Liver (tissue), 8 donors: ENCODE measurements at regions not wholly inside any gene's neighbourhood (a gene's known extent, or its start where the extent isn't known, plus 50 kb on each side); places are given as distances from the start of the nearest gene placed in this dataset.

Experiments used
- DNase-seq: peaks from one replicate; pipeline ENCODE4 v3.0.0-alpha.2; 2017; ENCODE audit warnings: low spot score
- H3K27ac ChIP-seq, 2 donors: one replicate each; pipeline ENCODE4 v1.7.0; 2013; ENCODE audit warnings: inconsistent platforms in 2 of 2, low read length in 2 of 2, control low read depth in 1 of 2, low read depth in 1 of 2, mild to moderate bottlenecking in 1 of 2
- H3K27me3 ChIP-seq, 4 donors: one replicate each; pipeline versions ENCODE4 v1.6.1 to v1.7.0; 2013; ENCODE audit warnings: low read length in 3 of 4, inconsistent platforms in 1 of 4, mild to moderate bottlenecking in 1 of 4, moderate library complexity in 1 of 4; ENCODE audit not compliant: control insufficient read depth in 4 of 4, insufficient read depth in 4 of 4
- H3K36me3 ChIP-seq, 4 donors: one replicate each; pipeline versions ENCODE4 v1.6.1 to v1.7.0; 2013; ENCODE audit warnings: low read length in 3 of 4, mild to moderate bottlenecking in 3 of 4, low read depth in 1 of 4, moderate library complexity in 1 of 4; ENCODE audit not compliant: control insufficient read depth in 4 of 4, insufficient read depth in 3 of 4
- H3K4me1 ChIP-seq, 4 donors: one replicate each; pipeline versions ENCODE4 v1.6.1 to v1.7.0; 2013; ENCODE audit warnings: low read length in 3 of 4, mild to moderate bottlenecking in 3 of 4, moderate library complexity in 1 of 4; ENCODE audit not compliant: control insufficient read depth in 4 of 4, insufficient read depth in 4 of 4
- H3K4me3 ChIP-seq, 3 donors: one replicate each; pipeline versions ENCODE4 v1.6.1 to v1.7.0; 2013; ENCODE audit warnings: low read length in 3 of 3, control low read depth in 1 of 3, low read depth in 1 of 3, mild to moderate bottlenecking in 1 of 3
- H3K9ac ChIP-seq, 2 donors: one replicate each; pipeline ENCODE4 v1.7.0; 2013; ENCODE audit warnings: low read length in 2 of 2, mild to moderate bottlenecking in 2 of 2, moderate library complexity in 2 of 2, control low read depth in 1 of 2, low read depth in 1 of 2
- H3K9me3 ChIP-seq, 4 donors: one replicate each; pipeline versions ENCODE4 v1.6.1 to v1.7.0; 2013; ENCODE audit warnings: low read length in 3 of 4; ENCODE audit not compliant: control insufficient read depth in 4 of 4
- EGR1 ChIP-seq, 2 donors: IDR thresholded peaks; 2 replicates each; pipeline ENCODE4 v1.6.1; 2016 to 2018; ENCODE audit warnings: antibody characterized with exemption in 2 of 2, low read depth in 2 of 2
- FOXA1 ChIP-seq: IDR thresholded peaks from 2 replicates; pipeline ENCODE4 v1.6.1; 2016; ENCODE audit warnings: antibody characterized with exemption
- FOXA2 ChIP-seq: IDR thresholded peaks from 2 replicates; pipeline ENCODE4 v1.6.1; 2016; ENCODE audit warnings: antibody characterized with exemption
- HNF4A ChIP-seq, 2 donors: conservative IDR thresholded peaks; 2 replicates each; pipeline ENCODE4 v1.6.1; 2016; ENCODE audit warnings: antibody characterized with exemption in 2 of 2, mild to moderate bottlenecking in 2 of 2
- HNF4G ChIP-seq: IDR thresholded peaks from 2 replicates; pipeline ENCODE4 v1.6.1; 2016; ENCODE audit warnings: antibody characterized with exemption
- JUND ChIP-seq, 2 donors: IDR thresholded peaks; 2 replicates each; pipeline ENCODE4 v1.6.1; 2016; ENCODE audit warnings: antibody characterized with exemption in 2 of 2
- NR2F2 ChIP-seq: IDR thresholded peaks from 2 replicates; pipeline ENCODE4 v1.6.1; 2016; ENCODE audit warnings: antibody characterized with exemption
- RAD21 ChIP-seq, 2 donors: IDR thresholded peaks; 2 replicates each; pipeline ENCODE4 v1.6.1; 2016; ENCODE audit warnings: antibody characterized with exemption in 2 of 2, mild to moderate bottlenecking in 2 of 2
- RXRA ChIP-seq, 2 donors: IDR thresholded peaks; 2 replicates each; pipeline ENCODE4 v1.6.1; 2017 to 2018; ENCODE audit warnings: antibody characterized with exemption in 2 of 2, mild to moderate bottlenecking in 1 of 2
- SP1 ChIP-seq: IDR thresholded peaks from 2 replicates; pipeline ENCODE4 v1.6.1; 2018; ENCODE audit warnings: antibody characterized with exemption, mild to moderate bottlenecking
- WGBS: extraction: QIAGEN DNeasy Blood & Tissue Kit; methylation state at CpG from one replicate; pipeline ENCODE4 v1.1.7; 2013; 5-methylcytosine and 5-hydroxymethylcytosine counted together
- TF ChIP-seq, protein P1 (sequence below): IDR thresholded peaks from 2 replicates; pipeline ENCODE4 v1.6.1; 2016; ENCODE audit warnings: antibody characterized with exemption, mild to moderate bottlenecking
- TF ChIP-seq, protein P2 (sequence below): IDR thresholded peaks from 2 replicates; pipeline ENCODE4 v1.6.1; 2016; ENCODE audit warnings: antibody characterized with exemption
- TF ChIP-seq, protein P3 (sequence below): fragments of 150-350 bp; IDR thresholded peaks from 2 replicates; pipeline ENCODE4 v1.5.1; 2017; ENCODE audit warnings: improper control_type of control experiment, low read depth, low read length; ENCODE audit not compliant: missing input control
- TF ChIP-seq, protein P4 (sequence below): IDR thresholded peaks from 2 replicates; pipeline ENCODE4 v1.6.1; 2016; ENCODE audit warnings: antibody characterized with exemption
- TF ChIP-seq, protein P5 (sequence below): IDR thresholded peaks from 2 replicates; pipeline ENCODE4 v1.6.1; 2016; ENCODE audit warnings: antibody characterized with exemption
- donor health status: healthy.
- donor health status: healthy.
- donor health status: healthy.
- donor health status: healthy.
- donor health status: healthy.

DNA sequence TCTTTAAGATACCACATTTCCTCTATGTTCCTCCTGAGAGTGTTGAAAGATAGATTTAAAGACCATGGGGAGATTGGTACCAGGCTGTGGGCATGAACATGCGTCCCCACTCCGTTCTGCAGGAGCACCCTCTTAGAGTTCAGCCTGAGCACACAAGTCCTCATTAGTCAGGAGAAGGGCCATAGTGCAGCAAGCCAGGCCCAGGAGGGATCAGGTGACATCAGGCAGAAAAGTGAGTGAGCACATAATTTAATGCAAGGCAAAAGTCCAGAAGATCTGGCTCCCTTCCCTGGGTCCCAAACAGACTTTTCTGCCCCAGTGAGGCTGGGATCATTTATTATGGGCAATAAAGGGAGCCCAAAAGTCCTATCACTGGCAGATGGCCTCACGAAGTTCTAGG lies 263.7 kb upstream of the AGTR2 start:
- no peak for DNase-seq
- TF ChIP-seq HNF4A (conservative IDR thresholded peaks at IDR 0.05), result peak in 1 of 2 donors; percentile 42
- no peak for TF ChIP-seq HNF4G
- Histone ChIP-seq H3K9me3 (no peaks in the 10 kb centered on the region), H3K4me1 (no peaks in the 10 kb centered on the region), H3K27me3 (peaks cover 0 to 2% (median 0%) of the 10 kb centered on the region in 4 donors), H3K36me3 (no peaks in the 10 kb centered on the region), H3K4me3 (no peak overlapping the region), H3K27ac (no peak overlapping the region), H3K9ac (no peak overlapping the region)
- 80% methylated on average over 3 of the region's 3 CpGs for WGBS

DNA sequence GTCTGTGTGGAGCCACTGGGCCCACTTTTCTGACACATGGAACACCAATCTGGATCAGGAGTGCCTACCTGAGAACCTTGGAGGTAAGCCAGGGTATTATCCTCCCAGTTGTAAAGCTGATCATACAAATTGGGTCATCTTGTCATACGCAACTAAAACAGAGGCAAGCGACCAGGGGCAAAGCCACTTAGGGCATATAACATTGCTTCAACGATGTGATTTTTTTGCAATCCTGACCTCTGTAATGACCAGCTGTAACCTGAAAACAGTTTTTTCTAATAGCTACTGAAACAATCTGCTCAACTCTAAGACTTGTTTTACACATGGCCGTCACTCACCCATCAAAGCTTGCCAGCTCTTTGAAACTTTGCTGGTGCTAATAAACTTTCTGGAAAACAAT lies 261.5 kb upstream of the AGTR2 start:
- Histone ChIP-seq H3K36me3 (no peaks in the 10 kb centered on the region), H3K9ac (no peak overlapping the region), H3K27me3 (peaks cover 0 to 2% (median 0%) of the 10 kb centered on the region in 4 donors), H3K27ac (no peak overlapping the region), H3K4me3 (no peak overlapping the region), H3K4me1 (peaks cover 0 to 3% (median 0%) of the 10 kb centered on the region in 4 donors), H3K9me3 (no peaks in the 10 kb centered on the region)
- TF ChIP-seq HNF4G, result no peak
- no peak for TF ChIP-seq FOXA1
- no peak for TF ChIP-seq NR2F2
- peak; percentile 18 to 54 for TF ChIP-seq HNF4A (conservative IDR thresholded peaks at IDR 0.05)
- TF ChIP-seq, protein P1, sequence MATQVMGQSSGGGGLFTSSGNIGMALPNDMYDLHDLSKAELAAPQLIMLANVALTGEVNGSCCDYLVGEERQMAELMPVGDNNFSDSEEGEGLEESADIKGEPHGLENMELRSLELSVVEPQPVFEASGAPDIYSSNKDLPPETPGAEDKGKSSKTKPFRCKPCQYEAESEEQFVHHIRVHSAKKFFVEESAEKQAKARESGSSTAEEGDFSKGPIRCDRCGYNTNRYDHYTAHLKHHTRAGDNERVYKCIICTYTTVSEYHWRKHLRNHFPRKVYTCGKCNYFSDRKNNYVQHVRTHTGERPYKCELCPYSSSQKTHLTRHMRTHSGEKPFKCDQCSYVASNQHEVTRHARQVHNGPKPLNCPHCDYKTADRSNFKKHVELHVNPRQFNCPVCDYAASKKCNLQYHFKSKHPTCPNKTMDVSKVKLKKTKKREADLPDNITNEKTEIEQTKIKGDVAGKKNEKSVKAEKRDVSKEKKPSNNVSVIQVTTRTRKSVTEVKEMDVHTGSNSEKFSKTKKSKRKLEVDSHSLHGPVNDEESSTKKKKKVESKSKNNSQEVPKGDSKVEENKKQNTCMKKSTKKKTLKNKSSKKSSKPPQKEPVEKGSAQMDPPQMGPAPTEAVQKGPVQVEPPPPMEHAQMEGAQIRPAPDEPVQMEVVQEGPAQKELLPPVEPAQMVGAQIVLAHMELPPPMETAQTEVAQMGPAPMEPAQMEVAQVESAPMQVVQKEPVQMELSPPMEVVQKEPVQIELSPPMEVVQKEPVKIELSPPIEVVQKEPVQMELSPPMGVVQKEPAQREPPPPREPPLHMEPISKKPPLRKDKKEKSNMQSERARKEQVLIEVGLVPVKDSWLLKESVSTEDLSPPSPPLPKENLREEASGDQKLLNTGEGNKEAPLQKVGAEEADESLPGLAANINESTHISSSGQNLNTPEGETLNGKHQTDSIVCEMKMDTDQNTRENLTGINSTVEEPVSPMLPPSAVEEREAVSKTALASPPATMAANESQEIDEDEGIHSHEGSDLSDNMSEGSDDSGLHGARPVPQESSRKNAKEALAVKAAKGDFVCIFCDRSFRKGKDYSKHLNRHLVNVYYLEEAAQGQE, result no peak
- TF ChIP-seq RXRA (IDR thresholded peaks at IDR 0.05), result peak in 1 of 2 donors; percentile 74
- 35% methylated on average over 4 of the region's 4 CpGs for WGBS
- no peak for DNase-seq

DNA sequence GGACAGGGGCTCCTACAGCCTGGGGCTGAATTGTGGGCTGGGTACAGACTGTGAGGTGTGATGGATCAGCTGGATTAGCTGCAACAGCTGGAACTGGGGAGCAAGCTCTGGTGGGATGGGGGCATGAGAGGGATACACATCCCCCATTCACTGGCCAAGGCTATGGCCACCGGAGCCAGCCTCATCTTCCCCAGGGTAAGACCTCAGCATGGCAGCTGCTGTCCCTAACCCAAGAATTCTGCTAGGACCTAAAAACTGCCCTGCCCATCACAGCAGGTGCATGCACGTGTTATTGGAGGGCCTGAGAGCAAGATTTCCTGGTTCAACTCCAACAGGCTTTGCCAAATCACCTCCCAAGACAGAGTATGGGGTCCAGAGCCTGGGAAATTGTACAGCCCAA lies 258.6 kb upstream of the AGTR2 start:
- H3K4me1 ChIP-seq, result peaks cover 0 to 3% (median 0%) of the 10 kb centered on the region in 4 donors
- TF ChIP-seq EGR1 (IDR thresholded peaks at IDR 0.05; ENCODE audit: low read depth in 2 of 2) (no peak), JUND (IDR thresholded peaks at IDR 0.05) (no peak), RXRA (IDR thresholded peaks at IDR 0.05) (no peak), HNF4A (conservative IDR thresholded peaks at IDR 0.05) (no peak), SP1 (no peak), FOXA2 (no peak), HNF4G (no peak), RAD21 (IDR thresholded peaks at IDR 0.05) (no peak), FOXA1 (no peak)
- TF ChIP-seq, protein P2, sequence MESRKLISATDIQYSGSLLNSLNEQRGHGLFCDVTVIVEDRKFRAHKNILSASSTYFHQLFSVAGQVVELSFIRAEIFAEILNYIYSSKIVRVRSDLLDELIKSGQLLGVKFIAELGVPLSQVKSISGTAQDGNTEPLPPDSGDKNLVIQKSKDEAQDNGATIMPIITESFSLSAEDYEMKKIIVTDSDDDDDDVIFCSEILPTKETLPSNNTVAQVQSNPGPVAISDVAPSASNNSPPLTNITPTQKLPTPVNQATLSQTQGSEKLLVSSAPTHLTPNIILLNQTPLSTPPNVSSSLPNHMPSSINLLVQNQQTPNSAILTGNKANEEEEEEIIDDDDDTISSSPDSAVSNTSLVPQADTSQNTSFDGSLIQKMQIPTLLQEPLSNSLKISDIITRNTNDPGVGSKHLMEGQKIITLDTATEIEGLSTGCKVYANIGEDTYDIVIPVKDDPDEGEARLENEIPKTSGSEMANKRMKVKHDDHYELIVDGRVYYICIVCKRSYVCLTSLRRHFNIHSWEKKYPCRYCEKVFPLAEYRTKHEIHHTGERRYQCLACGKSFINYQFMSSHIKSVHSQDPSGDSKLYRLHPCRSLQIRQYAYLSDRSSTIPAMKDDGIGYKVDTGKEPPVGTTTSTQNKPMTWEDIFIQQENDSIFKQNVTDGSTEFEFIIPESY, result no peak
- TF ChIP-seq, protein P3, sequence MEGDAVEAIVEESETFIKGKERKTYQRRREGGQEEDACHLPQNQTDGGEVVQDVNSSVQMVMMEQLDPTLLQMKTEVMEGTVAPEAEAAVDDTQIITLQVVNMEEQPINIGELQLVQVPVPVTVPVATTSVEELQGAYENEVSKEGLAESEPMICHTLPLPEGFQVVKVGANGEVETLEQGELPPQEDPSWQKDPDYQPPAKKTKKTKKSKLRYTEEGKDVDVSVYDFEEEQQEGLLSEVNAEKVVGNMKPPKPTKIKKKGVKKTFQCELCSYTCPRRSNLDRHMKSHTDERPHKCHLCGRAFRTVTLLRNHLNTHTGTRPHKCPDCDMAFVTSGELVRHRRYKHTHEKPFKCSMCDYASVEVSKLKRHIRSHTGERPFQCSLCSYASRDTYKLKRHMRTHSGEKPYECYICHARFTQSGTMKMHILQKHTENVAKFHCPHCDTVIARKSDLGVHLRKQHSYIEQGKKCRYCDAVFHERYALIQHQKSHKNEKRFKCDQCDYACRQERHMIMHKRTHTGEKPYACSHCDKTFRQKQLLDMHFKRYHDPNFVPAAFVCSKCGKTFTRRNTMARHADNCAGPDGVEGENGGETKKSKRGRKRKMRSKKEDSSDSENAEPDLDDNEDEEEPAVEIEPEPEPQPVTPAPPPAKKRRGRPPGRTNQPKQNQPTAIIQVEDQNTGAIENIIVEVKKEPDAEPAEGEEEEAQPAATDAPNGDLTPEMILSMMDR, result no peak
- TF ChIP-seq, protein P4, sequence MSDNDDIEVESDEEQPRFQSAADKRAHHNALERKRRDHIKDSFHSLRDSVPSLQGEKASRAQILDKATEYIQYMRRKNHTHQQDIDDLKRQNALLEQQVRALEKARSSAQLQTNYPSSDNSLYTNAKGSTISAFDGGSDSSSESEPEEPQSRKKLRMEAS, result no peak
- TF ChIP-seq, protein P5, sequence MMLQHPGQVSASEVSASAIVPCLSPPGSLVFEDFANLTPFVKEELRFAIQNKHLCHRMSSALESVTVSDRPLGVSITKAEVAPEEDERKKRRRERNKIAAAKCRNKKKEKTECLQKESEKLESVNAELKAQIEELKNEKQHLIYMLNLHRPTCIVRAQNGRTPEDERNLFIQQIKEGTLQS, result no peak
- 93% methylated on average over 2 of the region's 2 CpGs for WGBS
- no peak overlapping the region for H3K4me3 ChIP-seq
- no peak overlapping the region for H3K27ac ChIP-seq
- H3K27me3 ChIP-seq, result peaks cover 0 to 2% (median 0%) of the 10 kb centered on the region in 4 donors
- H3K9me3 ChIP-seq, result no peaks in the 10 kb centered on the region
- no peak for DNase-seq
- H3K9ac ChIP-seq, result no peak overlapping the region
- H3K36me3 ChIP-seq, result no peaks in the 10 kb centered on the region
